Fibroblast of peridontal ligament (primary cell): ENCODE measurements at regions not wholly inside any gene's neighbourhood (a gene's known extent, or its start where the extent isn't known, plus 50 kb on each side); places are given as distances from the start of the nearest gene placed in this dataset.

ENCODE experiments used
- DNase-seq: peaks from one replicate; pipeline ENCODE4 v3.0.0-alpha.2; 2010; ENCODE audit errors: extremely low read depth

DNA sequence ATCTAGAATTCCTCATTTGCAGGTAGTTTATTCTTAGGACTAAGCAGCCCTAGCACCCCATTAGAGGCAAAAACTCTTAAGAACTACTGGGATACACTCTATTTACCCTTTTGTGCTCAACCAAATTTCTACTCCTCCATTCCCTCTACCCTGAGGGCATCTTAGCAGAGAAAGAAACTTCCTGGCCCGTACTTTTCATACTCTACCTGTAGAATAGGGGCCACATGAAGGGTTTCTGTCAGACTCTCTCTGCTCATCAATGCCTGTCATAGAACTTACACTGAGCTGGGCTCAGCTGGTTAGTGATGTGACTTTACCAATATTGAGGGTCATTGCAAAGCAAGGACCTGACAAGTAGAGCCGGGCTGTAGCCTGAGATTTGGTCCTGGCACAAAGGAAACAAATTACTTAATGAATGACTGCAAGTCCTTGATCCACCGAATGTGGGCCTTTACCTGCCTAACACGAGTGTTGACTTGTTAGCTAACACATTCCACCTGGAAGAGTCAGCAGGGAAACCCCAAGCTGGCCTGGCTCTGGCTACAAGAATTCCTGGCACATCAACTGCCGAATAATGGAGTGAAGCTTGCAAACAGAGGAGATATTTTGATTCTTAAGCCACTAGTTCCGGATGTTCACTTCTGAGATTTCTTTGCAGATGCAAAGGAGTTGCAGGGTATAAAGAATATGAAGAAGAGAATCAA lies 280.5 kb upstream of the JAG1 start:
- DNase-seq, result no peak

DNA sequence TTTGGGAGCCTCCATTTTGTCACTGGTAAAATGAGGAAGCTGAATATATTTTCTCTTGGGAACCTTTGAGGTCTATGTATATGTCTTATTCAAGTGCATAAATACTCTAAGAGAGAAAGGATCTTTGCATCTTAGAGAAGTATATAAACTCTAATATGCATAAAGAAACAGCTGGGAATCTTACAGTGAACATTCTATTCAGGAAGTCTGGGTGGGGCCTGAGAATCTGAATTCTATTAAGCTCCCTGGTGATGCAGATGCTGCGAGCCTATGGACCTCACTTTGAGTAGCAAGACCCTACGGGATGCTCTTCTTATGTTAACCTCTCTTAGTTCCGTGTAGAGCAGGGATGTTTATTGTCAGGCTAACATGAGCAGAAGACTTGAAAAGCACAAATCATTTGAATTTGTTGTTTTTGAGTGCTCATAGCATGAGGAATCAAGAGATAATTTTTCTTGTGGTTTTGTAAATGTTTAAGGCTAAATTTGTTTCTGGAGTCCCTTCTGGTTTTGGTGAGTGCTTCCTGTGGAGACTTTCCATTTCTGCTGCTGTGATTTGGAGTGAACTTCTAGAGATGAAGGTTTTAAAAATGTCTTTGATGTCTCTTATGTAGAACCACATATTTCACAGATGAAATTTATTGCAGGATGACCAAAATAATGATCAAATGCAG lies 281.2 kb upstream of the JAG1 start:
- peak; percentile 50 for DNase-seq

DNA sequence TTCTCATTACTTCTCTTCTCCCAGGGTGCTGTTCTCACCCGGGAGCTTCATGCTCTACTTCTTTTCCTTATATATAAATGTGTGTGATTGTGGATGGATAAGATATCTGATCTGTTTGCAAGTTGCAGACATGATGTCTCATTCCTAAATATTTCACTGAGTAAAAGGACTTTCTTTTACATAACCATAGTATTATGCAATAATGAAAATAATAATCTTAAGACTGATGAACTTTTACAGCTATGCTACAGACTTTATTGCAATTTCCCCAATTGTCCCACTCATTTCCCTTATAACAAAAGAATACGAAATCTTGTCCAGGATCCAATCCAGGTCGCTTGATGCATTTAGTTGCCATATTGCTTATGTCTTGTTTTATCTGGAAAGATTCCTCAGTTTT lies 284.5 kb upstream of the JAG1 start:
- DNase-seq, result no peak

DNA sequence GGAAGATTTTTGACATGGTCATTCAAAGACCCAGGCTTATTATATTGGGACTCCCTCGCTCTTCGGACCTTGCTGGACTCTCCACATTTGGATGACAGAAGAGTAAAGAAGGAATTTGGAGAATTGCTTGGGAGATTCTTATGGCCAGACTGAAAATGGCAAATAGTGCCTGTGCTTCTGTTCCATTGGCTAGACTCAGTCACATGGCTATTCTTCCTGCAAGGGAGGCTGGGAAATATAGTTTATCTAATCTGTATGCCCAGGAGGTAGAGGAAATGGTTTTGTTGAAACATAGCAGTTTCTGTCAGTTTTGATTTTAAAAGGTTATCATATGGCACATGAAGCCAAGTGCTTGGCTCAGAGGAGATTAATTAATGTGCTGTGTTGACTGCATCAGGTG lies 286.6 kb upstream of the JAG1 start:
- no peak for DNase-seq

DNA sequence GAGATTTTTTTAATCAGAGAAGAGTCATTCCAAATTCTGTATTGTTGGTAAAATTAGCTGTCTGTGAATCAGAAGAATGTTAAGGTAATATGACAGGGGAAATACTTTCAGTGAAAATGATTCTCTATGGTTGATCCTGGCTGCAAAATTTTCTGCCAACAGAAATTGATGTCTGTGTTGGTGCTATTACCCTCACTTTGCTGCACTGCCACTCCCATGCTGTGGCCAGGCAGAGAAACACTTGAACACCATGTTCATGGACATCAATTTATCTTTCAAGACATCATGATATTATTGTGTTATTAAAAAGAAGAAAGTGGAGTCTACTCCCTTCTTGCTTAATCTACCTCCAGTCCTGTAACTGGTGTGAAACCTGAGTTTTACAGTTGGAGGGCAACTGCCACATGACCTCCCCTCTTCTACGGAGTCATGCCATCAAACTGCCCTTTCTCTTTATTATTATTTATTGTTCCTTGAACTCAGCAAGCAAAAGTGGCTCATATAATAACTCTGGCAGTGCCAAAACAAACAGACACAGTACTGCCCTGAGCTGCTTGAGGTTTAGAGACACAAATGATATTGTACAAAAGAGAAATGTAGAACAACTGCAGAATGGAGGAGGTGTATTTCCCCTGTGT lies 288.0 kb upstream of the JAG1 start:
- no peak for DNase-seq

DNA sequence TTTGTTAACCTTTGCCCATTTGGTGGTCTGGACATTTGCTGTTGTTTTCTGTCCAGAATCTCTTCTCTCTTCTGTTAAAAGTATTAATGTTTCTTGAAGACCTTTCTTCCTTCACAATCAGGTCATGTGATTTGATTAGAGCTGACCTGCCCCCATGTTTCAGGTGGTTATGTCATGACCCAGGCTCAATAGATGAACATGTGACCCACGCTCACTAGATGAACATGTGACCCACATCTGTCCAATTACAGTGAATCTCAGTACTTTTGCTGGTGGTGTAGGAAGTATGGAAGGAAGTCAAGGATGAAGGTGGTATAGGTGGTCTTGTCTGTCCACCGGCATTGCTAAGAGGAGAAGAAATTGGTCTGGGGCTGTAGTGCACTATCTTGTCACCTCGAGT lies 289.1 kb upstream of the JAG1 start:
- no peak for DNase-seq

DNA sequence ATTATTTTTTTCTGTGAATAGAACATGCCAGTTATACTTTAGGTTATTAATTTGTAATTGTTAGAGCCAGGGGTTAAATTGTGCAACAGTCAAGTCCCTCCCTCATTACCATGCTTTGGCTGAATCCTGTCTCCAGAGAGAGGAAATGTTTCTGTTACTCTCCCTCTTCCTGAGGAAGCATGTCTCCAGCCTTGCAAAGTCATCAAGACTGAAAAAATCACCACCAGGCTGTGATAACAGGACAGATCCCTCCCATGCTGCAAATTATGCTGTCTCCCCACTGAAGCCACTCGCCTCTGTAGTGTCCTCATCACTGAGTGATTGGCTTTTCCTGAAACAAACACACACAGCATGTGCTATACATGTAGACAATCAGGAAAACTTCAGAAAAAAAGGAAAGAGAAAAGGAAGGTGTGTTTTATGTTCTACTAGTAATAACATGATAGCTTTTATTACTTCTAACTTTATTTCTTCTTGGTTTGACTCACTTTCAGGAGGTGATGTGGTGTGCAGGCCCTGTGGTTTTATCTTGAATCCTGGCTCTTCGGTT lies 290.0 kb upstream of the JAG1 start:
- no peak for DNase-seq

DNA sequence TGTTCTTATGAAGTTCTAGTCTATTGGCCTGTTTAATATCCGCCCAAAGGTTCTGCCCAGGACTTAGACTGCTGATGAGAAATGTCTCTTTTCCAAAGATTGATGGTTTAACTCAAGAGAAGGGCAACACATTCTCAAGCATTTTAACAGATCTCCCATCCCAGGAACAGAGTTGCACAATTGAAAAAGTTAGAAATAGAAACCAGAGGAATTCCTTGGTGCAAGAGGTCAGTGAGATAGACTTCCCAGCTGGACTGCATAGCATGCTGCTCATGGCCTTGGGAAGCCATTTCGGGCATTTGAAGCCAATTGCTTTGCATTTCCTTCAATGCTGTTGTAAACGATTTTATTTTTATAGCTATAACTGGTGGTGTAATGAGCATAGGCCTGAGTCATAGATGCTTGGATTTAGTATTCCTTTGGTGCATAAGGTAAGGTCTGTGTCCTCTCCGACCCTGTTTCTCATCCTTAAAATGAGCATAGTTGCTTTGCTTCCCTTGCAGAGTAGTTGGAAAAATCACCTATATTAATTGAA lies 292.2 kb upstream of the JAG1 start:
- DNase-seq, result peak; percentile 67

DNA sequence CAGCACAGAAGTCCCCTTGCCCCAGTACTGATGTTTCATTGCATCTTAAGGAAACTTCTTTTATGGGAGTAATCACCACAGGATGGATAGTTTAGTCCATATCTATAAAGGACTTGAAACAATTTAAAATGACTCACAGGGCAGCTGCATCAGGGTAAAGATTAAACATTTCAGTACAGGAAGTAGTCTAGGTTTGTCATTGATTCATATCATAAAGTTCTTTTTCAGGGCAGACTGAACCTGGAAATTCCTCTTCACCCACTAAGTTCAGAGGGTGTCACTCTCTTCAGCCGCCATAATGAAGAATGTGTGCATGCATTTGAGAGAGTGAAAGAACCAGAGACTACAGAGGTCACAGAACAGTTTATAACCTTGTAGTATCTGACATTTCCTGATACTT lies 296.3 kb upstream of the JAG1 start:
- DNase-seq, result no peak

DNA sequence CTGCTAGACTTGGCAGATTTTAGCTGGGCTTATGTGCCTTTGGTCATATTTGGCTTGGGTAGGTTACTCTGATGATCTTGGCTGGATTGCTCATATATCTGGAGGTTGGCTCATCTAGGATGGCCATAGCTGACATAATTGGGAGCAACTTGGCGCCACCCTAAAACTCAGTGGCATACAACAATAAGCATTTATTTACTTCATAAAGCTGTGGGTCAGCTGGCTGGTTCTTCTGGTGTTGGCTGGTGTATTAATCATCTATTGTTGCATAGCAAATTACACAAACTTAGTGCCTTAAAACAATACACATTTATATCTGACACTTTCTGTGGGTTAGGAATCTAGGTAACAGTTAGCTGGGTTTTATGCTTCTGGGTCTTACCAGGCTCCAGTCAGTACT lies 297.3 kb upstream of the JAG1 start:
- no peak for DNase-seq

DNA sequence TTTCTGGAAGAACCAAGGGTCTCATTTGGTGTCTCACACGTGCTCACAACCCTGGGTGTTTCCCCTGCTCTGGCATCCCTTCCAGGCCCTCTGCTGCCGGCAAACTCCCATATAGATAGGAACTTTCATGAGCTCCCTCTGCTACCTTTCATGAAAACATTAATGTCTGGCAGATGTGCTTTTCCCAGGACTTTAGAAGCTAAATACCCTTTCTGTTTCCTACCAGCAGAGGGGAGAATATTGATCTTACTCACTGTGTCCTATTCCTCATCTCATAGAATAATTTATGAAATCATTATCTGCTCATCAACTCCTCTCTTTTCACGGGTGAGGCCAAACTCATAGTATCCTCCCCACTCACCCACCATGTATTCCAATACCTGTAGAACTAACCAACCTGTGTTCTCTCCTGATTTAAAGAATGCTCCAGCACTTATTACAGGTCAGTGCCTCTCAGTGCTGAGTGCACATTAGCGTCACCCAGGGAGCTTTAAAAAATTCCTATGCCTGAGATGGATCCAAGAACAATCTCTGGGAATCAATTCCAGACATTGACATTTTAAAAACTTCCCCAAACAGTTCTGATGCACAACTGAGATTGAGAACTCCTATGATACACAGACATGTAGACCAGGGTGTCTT lies 298.5 kb upstream of the JAG1 start:
- no peak for DNase-seq

DNA sequence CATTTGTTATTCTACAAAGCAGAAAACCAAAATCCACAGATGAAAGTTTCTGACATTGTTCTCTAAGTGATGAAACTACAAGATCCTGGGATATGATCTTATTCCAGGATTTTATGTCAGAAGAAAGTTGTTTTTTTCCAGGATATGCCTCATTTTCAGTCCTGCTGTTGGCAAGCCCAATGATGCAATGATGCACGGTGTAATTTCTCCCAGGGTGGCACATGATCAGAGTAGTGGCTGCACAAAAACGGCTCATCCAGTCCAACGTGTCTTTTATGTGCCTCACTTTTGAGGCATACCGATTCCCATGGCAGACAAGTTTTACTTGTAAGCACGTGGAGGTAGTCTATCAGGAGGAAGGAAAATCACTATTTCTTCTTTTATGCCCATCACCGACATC lies 302.3 kb upstream of the JAG1 start:
- DNase-seq, result no peak

DNA sequence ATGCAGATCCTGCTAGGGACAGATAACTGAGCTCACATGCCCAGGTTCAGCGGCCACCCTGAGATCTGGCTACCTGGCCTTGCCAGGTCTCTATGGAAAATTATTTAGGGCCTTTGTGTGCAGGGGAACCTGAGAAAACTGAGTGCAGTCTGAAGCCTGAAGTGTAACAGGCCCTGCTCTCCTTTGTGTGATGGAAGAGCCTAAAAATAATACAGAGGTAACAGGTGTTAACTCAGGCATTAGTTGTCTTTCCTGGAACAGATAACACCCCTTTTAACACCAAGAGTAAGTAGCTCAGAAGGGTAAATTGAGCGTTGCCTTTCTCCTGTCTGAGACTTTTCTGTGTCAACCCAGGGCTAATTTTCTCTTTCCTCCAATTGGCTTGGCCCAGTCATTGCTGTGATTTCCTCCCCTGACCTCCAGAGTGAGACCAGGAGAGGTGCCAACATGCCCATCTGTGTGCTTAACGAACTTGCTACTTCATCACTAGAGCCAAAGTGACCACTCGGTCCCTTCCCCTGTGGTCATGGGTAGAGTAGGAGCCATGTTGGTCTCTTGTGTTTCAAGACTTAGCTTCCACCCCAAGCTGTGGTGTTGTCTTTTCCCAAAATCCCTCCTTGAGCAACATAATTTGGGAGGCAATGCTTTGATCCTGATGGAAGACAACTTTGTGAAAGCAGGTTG lies 304.4 kb upstream of the JAG1 start:
- DNase-seq, result no peak

DNA sequence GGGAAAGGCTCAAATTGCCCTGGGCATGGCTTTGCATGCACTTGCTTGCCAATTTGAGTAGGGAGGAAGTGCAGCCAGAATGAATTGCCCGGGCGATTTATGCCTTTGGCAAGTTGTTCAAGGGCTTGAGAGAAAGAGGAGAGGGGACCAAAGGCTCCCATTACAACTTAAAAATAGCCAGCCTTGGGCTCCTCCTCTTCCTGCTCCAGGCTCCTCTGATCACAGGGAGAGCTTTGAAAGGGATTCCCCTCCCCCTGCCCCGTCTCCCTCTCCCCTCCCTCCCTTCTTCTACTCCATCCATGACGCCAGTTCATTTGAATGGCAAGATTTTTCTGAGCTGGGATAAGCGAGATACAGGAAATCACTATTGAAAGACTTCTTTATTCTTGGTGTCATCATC lies 304.9 kb upstream of the JAG1 start:
- no peak for DNase-seq

DNA sequence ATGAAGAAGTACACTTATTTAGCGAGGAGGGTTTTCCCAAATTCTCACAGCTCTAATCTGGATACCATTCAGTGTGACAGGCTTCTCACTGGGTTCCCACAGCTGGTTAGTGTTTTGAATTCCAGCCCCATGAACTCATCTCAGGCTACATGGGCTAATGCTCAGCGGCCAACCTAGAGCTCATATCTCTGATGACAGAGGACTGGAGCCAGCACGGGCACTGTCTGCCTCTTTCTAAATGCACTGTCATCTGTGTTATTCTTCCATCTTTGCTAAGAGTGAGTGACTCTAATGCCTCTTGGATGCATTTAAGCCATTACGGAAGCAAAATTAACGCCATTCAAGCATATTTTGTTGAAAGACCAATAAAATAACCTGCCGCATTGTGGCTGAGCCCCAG lies 308.9 kb upstream of the JAG1 start:
- DNase-seq, result peak; percentile 93

DNA sequence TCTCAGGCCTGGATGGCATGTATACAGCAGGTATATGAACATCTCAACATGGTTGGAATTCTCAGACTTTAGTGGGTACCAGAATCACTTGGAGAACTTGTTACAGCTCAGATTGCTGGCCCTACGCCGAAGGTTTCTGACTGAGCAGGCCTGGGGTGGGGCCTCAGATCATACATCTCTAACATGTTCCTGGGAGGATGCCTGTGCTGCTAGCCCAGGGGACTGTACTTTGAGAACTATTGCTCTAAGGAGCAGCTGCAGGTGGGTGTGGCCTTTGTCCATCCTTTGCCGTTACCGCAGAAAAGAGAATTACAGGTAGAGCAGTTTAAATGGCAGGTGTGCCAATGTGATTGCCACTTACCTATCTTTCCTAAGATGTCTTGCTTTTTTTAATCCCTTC lies 310.5 kb upstream of the JAG1 start:
- no peak for DNase-seq

DNA sequence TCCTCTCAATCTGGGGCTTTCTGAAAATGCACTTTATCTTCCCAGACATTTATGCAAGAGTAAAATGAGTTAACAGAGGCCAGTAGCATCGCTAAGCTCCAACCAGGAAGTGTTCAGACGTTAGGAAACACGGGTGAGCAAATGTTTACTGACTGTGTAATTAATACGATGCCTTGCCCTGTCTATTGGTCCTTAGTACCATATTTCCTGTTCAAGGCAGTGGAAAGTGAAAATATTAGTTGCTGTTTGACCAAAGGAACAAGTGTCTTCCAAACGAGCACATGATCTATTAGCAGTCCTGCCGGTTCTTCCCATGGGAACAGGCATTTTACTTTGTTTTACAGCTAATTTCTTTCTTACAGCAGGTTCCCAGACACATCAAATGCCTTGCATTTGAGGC lies 311.1 kb upstream of the JAG1 start:
- no peak for DNase-seq

DNA sequence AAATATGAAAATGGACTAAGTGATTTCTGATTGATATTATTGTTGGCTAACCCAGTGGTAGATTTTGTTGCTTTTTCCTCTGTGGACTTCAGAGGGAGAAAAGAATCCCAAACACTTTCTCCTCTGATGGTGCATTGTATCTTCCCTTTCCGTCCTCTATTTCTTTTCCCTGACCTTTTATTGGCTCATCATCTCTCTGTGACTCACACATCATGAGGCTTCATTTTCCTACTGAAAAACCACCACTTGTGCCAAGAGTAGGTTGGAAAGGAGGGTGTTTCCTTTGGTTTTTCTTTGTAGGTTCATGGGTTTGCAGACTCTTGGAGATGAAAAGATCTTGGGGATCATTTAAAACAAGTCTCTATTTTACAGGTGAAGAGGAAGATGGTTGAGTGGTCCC lies 311.7 kb upstream of the JAG1 start:
- peak; percentile 86 for DNase-seq

DNA sequence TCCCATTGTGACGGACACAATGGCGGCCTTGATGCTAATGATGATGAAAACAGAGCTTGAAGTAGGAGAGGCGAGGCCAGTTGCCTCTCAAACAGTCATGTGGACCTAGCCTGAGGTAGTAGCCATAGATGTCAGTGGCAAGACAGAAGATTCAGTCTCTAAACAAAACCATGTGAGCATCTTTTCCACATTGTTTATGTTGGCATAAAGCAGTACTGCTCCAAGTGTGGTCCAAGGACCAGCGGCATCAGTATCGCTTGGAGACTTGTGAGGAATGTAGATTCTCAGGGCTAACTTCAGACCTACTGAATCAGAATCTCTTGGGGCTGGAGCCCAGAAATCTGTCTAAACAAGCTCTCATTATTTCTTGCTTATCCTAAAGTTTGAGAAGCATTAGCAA lies 312.8 kb upstream of the JAG1 start:
- peak; percentile 76 for DNase-seq

DNA sequence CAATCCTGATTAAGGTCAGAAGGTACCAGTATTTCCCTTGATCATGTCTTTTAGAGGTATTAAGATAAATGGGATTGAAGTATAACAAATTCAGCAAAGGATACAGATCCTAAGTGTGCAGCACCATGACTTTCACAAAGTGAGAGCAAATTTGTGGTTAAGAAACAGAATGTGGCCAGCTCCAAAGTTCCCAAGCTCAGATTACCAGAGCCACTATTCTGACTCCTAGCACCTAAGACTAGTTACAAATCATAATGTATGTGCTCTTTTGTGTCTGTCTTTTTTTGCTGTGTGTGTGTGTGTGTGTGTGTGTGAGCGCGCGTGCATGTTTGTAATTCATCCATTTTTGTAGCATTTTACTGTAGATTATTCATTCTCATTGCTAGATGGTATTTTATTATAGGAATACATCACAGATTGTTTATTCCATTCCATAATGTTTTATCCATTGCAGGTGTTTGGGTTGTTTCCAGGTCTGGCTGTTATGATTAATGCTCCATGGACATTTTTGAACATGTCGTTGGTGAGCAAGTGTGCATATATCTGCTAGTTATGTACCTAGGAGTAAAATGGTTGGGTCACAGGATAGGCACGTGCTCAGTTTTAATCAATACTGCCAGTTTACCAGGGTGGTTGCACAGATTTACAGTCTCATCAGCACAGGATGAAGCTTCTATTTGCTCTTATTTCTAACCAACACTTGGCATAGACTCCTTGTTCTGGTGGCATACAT lies 314.0 kb upstream of the JAG1 start:
- peak; percentile 62 for DNase-seq
